ENCODE measurements at regions not wholly inside any gene's neighbourhood (a gene's known extent, or its start where the extent isn't known, plus 50 kb on each side); places are given as distances from the start of the nearest gene placed in this dataset.

GRCh38 chr2:67834482-67834881 lies 228.3 kb downstream of the C1D start:
- CTCF ChIA-PET: interaction anchor here (1.3 kb wide), 1 partner anchor 11 kb away, joined by 3 read pairs; no protein-coding TSS in a partner anchor
- no peaks in the 10 kb centered on the region for H3K79me2 ChIP-seq (ENCODE audit: control insufficient read depth, insufficient read depth, low read length)
- RAD21 ChIA-PET (ENCODE audit: unreplicated experiment): no interaction called here
- H3K4me1 ChIP-seq (ENCODE audit: control insufficient read depth, insufficient read depth, low read length): no peaks in the 10 kb centered on the region
- ATAC-seq: no peak
- SMC1A ChIA-PET (ENCODE audit: uncharacterized antibody, unreplicated experiment): interaction anchor here (0.8 kb wide), 1 partner anchor 12 kb away, joined by 3 read pairs; no protein-coding TSS in a partner anchor
- H3K36me3 ChIP-seq (ENCODE audit: control insufficient read depth in 2 of 2, insufficient read depth in 2 of 2, low read length in 1 of 2): no peaks in the 10 kb centered on the region
- BruUV-seq (replicated peaks): no TSS peak
- H2AFZ ChIP-seq (ENCODE audit: control insufficient read depth, low read depth, low read length): no peak overlapping the region
- no peak for FAIRE-seq
- no peak overlapping the region for H3K4me2 ChIP-seq (ENCODE audit: control insufficient read depth, insufficient read depth)
- no peak for DNase-seq (ENCODE audit: low read depth, low spot score)
- no peak overlapping the region for H3K9ac ChIP-seq (ENCODE audit: control insufficient read depth, insufficient read depth, low read length)
- H3K9me3 ChIP-seq (replicated peaks; ENCODE audit: control insufficient read depth, insufficient read depth, low read length): no peaks in the 10 kb centered on the region
- no peaks in the 10 kb centered on the region for H4K20me1 ChIP-seq (ENCODE audit: control insufficient read depth, insufficient read depth)
- H3K4me3 ChIP-seq: no peak overlapping the region
- in situ Hi-C loops (cut with MboI): loop anchor here (25.0 kb wide), 1 partner anchor 1397 kb away; the partner anchor contains the start of gene MEIS1
- H3K27ac ChIP-seq (ENCODE audit: control insufficient read depth, insufficient read depth): no peak overlapping the region
- TF ChIP-seq, protein P1, sequence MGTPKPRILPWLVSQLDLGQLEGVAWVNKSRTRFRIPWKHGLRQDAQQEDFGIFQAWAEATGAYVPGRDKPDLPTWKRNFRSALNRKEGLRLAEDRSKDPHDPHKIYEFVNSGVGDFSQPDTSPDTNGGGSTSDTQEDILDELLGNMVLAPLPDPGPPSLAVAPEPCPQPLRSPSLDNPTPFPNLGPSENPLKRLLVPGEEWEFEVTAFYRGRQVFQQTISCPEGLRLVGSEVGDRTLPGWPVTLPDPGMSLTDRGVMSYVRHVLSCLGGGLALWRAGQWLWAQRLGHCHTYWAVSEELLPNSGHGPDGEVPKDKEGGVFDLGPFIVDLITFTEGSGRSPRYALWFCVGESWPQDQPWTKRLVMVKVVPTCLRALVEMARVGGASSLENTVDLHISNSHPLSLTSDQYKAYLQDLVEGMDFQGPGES (IDR thresholded peaks at IDR 0.05): no peak
- no peak for TF ChIP-seq SRF (IDR thresholded peaks at IDR 0.05; ENCODE audit: low read depth in 2 of 2, low read length in 2 of 2)
- TF ChIP-seq BCL11A (IDR thresholded peaks at IDR 0.05; ENCODE audit: low read depth, low read length): no peak
- TF ChIP-seq SMC3 (IDR thresholded peaks at IDR 0.05; ENCODE audit: borderline replicate concordance, low read length): no peak
- TF ChIP-seq CHD1 (IDR thresholded peaks at IDR 0.05; ENCODE audit: low read depth, low read length): no peak
- no peak for TF ChIP-seq ETV6 (conservative IDR thresholded peaks at IDR 0.05 in 1 of 2, IDR thresholded peaks at IDR 0.05 in 1 of 2; ENCODE audit: borderline replicate concordance in 1 of 2, low read depth in 1 of 2)
- no peak for TF ChIP-seq FOS (IDR thresholded peaks at IDR 0.05; ENCODE audit: borderline replicate concordance, extremely low read depth, insufficient read length)
- no peak for TF ChIP-seq FOXK2 (IDR thresholded peaks at IDR 0.05)
- intact Hi-C loops (cut with micrococcal nuclease; ENCODE audit: unreplicated experiment): no loop called here
- 69% methylated on average over 4 of the region's 7 CpGs for WGBS (ENCODE audit: insufficient coverage, insufficient replicate concordance, low lambda C conversion rate, missing lambda C conversion rate)
- POLR2A ChIA-PET: no interaction called here
- no peaks in the 10 kb centered on the region for H3K27me3 ChIP-seq (replicated peaks in 1 of 2; ENCODE audit: control insufficient read depth in 2 of 2, insufficient read depth in 2 of 2, low read length in 1 of 2)

Measured in GM12878 (cell line).